ENCODE measurements at regions not wholly inside any gene's neighbourhood (a gene's known extent, or its start where the extent isn't known, plus 50 kb on each side); places are given as distances from the start of the nearest gene placed in this dataset.

DNA sequence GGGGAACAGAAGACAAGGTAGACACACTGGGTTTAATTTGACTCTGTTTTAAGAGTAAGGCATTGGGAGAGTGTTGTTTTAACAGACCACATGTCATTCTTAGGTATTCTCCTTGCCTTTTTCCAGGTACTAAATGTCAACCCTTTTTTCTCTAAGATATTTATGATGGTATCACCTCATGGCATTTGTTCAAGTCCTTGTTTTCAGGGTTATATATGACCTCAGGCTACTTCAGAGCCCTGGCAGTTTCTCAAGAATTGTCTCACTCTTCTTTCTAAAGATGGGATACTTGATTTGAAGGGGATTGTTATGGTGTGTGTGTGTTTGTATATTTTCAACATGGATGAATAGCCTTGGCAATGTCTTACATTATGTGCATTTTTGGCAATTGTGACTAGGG lies 131.1 kb upstream of the ACTBL2 start:
- no peak for DNase-seq (ENCODE audit: low read depth in 4 of 4, low spot score in 3 of 4)

DNA sequence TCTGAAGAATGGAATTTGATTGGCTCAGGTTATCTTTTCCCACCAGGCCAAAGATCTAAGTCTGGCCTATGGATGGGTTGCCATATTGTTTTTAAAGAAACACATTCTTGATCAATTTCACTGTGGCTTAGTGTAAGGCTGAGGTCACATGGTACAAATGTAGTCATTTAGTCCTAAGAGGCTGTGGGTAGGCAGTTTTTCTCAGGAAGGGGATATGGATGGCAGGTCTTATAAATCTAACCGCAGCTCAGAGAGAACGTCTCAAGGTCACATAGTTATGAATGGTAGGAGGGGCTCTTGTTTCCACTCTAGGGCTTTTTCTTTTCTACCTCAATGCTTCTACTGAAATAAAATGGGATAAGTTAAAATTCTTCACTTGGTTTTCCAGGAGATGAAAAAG lies 128.6 kb upstream of the ACTBL2 start:
- no peak for DNase-seq (ENCODE audit: low read depth in 4 of 4, low spot score in 3 of 4)

DNA sequence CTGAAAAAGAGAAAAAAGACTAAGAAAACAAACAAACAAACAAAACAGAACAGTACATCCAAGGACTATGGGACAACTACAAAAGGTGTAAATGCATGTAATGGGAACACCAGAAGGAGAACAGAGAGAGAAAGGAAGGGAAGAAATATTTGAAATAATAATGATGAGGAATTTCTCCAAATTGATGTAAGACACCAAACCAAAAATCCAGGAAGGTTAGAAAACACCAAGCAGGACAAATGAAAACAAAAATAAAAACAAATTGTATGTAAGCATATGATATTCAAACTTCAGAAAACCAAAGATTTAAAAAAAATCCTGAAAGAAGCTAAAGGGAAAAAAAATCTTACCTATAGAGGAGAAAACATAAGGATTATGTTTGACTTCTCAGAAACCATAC lies 125.9 kb upstream of the ACTBL2 start:
- DNase-seq (ENCODE audit: low read depth in 4 of 4, low spot score in 3 of 4), result no peak

DNA sequence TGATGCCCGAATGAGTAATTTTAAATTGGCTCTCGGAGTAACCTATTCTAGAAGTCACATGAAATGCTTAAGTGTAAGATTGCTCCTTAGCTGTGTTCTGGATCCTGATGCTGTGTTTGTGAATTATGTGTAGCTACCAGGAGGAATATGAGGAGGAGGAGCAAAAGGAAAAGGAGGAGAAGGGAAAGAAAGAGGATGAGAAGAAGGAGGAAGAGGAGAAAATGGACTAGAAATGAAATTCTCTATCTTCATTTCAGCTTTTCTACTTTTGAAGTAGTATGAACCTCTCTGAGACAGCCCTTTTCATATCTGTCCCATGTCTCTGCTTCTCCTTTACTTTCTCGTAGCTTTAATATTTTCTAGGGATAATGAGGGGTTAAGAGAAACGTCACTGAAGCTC lies 119.4 kb upstream of the ACTBL2 start:
- DNase-seq (ENCODE audit: low read depth in 4 of 4, low spot score in 3 of 4), result no peak

DNA sequence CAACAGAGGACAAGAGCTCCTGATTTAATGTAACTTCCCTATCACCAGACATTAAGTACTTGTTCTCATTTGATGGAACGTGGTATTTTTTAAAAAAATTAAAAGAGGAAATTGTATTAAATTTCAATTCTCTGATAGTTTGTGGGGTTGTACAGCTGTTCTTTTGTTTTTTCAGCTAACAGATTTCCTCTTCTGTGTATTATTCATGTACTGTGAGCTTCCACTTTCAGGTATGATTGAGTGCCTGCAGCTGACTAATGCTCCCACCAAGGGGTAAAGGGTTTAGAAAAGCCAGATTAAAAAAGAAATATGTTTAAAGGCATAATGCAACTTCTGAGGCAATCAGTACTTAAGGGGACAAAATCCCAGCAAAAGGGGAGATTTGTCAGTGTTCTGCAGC lies 117.7 kb upstream of the ACTBL2 start:
- no peak for DNase-seq (ENCODE audit: low read depth in 4 of 4, low spot score in 3 of 4)

DNA sequence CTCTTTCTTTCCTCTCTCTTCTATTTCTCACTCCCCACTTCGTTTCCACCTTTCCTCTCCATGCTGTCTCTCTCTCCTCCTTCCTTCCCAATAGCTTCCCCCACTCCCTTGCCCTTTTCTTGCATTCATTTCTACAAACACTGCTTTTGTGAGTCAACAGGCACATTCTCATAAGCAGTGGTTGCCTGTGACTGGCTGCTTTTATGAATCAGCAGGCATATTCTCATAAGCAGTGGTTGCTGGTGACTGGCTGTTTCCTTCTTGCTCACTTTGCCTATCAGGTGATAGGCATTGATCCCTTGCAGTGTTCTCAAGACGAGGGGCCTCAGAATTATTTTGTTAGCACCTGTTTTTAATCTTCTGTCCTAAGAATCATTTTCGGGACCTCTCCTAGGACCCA lies 116.1 kb upstream of the ACTBL2 start:
- DNase-seq (ENCODE audit: low read depth in 4 of 4, low spot score in 3 of 4), result no peak

DNA sequence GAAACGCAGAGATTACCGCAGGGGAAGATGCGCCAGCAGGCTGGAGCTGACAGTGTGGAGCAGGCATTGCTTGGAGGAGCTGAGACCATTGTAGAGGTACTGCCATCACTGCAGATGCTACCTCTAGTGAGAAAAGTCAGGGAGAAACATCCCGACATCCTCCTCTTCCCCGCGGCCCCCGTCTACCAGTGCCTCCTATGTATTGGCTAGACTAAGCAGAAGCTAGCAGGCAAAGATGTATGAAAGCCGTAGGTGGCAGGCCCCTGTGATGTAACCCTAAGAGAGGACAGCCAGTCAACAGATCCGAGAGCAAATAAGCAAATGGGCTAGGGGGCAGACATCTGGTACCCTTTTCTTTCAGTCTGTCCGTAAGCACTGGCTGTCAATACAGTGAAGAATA lies 115.5 kb upstream of the ACTBL2 start:
- DNase-seq (ENCODE audit: low read depth in 4 of 4, low spot score in 3 of 4), result no peak

DNA sequence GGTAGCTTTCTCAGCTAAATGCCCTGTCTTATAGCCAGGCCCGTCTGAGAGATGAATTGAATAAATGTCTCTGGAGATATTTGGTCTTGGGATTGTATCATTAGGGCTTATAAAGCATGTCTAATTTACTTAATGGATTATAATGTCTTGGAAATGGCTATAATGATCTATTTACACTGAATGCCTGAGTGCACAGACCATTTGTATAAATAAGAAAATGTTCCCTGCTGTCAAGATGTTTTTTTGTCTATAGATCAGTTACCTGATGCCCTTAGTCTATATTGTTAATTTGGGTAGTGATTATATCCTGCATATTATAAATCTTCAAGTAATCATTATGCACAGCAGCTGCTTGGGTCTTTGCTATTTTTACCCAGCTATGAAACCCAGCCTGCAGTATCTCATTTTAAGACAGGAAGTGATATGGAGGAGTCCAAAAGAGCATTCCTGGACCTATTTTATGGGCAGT lies 112.9 kb upstream of the ACTBL2 start:
- DNase-seq (ENCODE audit: low read depth in 4 of 4, low spot score in 3 of 4), result no peak

DNA sequence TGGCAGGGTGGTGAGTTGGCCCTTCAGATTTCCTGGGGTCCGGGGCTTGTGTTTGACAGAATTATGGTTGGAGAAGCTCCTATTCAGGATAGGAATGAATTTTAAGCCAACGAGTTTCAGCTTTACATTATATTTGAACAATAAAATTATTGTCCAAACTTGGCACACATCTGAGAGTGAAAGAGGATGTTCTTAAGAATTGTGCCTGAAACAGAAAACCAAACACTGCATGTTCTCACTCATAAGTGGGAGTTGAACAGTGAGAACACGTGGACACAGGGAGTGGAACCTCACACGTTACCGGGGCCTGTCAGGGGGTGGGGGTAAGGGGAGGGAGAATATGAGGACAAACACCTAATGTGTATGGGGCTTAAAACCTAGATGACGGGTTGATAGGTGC lies 111.8 kb upstream of the ACTBL2 start:
- DNase-seq (ENCODE audit: low read depth in 4 of 4, low spot score in 3 of 4), result no peak

DNA sequence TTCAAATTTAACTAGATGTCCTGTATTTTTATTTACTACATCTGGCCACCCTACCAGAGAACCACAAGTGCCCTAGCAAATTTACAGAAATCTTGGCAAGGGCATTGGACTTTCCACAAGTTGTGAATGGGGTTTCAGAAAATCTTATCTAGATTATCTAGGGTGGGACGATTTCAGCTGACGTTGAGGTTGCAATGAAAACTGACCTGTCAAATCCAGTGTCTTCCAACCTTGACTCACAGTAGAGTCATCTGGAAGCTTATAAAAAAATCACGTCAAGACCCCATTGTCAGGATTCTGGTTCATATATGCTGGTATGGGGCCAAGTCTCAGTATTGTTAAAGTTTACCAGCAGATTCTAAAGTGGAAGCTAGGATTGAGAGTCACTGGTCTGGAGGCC lies 109.6 kb upstream of the ACTBL2 start:
- DNase-seq (ENCODE audit: low read depth in 4 of 4, low spot score in 3 of 4), result no peak

DNA sequence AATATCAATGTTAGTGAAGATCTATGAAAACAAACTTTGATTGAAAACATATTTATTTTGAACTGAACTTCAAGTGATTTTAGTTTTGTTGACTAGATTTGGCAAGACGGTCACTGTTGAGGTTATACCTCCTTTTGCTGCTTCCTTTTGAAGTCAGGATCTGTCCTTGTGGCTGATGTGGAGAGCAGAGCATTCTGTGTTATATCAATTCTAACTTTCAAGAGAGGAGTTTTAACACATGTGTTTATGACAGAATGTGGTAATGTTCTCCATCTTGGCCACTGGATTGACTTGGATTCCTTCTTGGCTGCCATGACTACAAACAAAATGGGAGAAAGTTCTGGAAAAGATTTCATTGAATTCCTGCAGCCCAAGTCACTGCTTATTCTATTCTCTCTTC lies 104.0 kb upstream of the ACTBL2 start:
- no peak for DNase-seq (ENCODE audit: low read depth in 4 of 4, low spot score in 3 of 4)

DNA sequence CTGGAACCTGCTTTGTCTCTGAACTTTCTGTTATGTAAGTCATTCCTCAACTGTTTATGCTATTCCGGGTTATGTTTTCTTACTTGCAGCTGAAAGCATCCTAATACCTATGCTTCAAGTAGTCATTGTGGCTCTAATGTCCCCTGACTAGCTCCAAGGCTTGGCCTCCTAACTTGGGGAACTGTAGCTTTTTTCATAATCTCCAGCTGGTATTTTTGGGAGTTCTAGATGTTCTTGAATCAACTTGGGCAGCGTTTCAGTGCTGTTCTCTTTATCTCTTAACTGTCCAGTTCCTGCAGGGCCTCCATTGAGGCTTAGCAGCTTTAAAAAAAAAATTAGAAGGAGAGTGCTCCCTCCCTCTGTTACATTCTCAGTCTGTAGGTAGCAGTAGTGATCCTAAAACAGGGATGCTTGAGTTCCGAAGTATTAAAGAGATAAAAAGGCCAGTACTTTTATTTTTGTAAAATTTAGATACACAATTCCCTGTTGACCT lies 100.0 kb upstream of the ACTBL2 start:
- DNase-seq (ENCODE audit: low read depth in 4 of 4, low spot score in 3 of 4), result no peak

DNA sequence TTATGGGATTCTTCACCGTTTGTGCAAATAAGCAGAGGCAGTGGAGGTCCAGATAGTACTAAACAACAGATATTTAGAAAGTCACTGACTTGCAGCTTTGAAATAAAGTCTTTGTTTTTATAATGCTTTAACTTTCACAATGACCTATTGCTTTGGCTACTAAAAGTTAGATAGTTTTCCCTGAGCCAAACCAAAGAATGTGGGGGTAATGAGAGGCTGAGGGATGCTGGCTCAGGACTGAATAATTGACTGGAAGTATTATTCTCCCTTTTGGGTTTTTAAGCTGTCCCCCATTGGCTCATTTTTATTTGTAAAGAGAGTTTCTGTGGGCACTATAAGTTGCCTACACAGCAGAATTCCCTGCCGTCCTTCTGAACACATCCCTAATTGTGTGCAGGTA lies 99.2 kb upstream of the ACTBL2 start:
- no peak for DNase-seq (ENCODE audit: low read depth in 4 of 4, low spot score in 3 of 4)

DNA sequence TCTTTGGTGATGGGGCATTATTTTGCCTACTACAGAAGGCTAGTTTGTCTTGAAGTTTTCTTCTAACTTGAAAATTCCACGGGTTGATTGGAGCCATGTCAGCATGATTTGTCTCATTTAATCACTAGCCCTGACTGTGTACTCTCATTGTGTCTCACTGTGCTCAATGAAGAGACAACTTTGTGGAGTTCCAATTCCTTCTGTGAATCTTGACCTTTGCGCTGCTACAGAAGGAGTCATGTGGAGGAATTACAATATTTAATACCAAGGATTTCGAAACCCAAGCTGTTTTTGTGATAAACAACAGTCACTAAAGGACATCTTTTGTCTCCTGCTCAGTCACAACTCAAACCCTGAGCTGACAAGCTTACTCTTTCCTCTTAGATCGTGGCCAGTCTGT lies 98.6 kb upstream of the ACTBL2 start:
- DNase-seq (ENCODE audit: low read depth in 4 of 4, low spot score in 3 of 4), result no peak

DNA sequence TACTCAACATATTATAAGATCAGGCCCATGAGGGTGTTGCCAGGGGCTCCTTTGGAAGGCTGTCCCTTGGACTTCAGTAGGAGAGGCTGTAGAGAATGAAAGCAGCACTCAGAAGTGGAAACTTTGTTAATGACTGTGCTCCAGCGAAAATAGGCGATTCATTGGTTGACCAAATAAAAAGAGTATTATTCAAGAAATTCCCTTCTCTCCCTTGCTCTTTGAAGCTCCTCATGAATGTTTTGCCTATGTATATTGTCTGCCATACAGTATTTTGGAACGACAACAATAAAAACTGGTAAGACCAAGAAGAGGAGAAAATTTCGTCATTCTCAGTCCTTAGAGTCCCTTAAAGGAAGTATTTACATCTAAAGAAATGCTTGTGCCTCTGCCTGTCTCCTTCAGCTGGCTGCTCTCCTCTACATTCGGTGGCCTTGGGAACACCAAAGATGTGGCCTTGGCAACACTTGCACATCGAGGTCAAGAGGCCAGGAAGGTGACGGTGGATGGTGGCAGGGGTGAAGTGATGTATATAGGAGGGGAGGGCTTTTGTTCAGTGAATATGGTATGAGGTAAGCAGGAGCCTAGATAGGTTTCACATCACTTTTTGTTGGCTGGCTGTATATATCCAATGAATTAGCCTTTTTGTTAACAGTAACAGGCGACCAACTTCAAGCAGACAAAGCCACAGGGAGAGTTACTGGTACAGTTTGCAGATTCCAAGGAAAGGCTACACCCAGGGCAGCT lies 95.0 kb upstream of the ACTBL2 start:
- no peak for DNase-seq (ENCODE audit: low read depth in 4 of 4, low spot score in 3 of 4)

DNA sequence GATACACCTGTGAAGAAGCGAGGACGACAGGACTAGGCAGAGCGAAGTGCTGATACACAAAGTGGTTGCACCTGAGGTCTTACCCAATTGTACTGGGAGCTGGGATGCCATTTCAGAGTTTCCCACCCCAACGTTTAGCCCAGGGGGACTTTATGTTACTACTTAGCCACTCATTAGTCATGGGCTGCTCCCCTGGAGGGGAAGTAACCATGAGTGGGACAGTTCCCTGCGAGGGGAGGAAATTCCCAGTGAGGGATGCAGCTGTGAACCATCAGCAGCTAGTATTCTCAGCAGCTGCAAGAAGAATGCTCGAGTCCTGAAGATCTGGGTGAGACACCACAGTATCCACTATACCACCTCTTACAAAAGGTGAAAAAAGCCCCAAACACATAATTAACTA lies 93.7 kb upstream of the ACTBL2 start:
- no peak for DNase-seq (ENCODE audit: low read depth in 4 of 4, low spot score in 3 of 4)

DNA sequence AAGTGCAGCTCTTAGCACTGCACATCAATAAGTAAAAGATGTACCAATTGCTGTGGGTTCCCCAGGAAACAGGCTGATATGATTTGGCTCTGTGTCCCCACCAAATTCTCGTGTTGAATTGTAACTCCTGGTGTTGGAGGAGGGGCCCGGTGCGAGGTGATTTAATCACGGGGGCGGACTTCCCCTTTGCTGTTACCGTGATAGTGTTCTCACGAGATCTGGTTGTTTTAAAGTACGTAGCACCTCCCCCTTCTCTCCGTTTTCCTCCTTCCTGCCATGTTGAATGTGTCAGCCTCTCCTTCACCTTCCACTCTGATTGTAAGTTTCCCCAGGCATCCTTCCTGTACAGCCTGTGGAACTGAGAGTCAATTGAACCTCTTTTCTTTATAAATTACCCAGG lies 93.2 kb upstream of the ACTBL2 start:
- DNase-seq (ENCODE audit: low read depth in 4 of 4, low spot score in 3 of 4), result no peak

DNA sequence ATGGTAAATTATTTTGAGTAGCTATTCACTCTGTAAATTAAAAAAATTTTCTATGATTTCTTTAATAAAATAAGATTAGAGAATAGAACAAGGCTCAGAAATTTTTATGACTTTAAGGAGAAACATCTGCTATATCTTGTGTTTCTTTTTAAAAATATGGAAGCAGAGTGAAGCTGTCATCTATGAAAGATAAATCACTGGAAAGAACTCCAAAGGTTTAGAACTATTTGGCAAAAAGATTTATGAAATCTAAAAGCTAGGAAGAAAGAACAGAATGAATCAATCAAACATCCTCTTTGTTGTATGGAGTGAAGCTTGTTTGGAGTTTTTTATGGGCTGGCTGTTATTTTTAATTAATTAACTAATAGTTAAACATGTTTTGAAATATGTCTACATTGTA lies 89.8 kb upstream of the ACTBL2 start:
- peak in 1 of 4 donors; percentile 51 for DNase-seq (ENCODE audit: low read depth in 4 of 4, low spot score in 3 of 4)

DNA sequence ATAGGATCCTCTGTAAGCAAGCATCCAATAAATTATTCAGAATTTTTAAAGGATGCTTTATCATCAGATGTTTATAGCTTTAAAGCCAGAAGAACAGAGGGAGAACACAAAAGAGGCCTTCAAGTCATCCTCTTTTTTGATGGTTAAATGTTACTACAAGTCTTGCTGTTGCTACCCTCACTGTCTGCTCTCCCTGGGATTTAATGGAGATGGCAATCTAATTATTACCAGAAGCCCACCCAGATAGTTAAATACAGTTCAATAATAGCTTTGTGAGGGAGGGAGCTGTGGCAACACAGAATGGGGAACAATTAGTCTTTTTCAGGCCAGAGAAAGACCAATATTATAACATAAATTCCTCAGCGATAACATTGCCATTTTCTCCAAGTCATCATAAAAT lies 87.0 kb upstream of the ACTBL2 start:
- DNase-seq (ENCODE audit: low read depth in 4 of 4, low spot score in 3 of 4), result no peak

DNA sequence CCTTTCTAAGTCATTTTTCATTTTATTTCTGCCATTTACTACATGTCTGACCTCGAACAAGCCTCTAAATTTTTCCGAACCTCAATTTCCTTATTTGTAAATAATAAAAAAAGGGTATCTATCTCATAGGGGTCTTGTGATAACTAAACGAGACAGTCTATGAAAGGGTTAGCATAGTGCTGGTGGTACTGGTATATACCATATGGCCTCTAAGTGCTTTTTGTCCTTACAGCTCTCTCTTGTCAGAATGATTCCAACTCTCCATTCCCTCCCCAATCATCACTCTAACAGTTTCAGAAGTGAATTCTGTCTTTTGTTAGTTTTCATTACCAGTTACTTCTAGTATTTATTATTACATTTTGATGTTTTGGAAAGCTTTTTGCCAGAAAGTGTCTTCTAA lies 85.5 kb upstream of the ACTBL2 start:
- no peak for DNase-seq (ENCODE audit: low read depth in 4 of 4, low spot score in 3 of 4)

DNA sequence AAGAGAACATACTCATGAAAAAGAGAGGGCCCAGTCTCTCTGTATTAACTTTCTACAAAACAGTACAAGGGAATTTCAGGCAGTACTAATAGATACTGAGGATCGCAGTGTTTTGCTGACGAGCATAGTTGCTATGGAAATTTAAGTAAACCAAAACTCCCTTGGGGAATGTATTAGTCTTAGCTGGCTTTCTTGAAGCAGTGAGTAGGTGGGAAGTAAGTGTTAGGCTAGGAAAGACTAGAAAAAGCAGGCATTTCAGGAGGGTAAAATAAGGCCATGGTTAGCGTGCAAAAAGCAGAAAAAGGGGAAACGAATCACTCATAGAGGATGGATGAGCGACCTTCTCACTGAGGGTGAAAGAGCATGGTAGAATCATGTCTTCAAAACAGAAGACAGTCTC lies 84.3 kb upstream of the ACTBL2 start:
- no peak for DNase-seq (ENCODE audit: low read depth in 4 of 4, low spot score in 3 of 4)

DNA sequence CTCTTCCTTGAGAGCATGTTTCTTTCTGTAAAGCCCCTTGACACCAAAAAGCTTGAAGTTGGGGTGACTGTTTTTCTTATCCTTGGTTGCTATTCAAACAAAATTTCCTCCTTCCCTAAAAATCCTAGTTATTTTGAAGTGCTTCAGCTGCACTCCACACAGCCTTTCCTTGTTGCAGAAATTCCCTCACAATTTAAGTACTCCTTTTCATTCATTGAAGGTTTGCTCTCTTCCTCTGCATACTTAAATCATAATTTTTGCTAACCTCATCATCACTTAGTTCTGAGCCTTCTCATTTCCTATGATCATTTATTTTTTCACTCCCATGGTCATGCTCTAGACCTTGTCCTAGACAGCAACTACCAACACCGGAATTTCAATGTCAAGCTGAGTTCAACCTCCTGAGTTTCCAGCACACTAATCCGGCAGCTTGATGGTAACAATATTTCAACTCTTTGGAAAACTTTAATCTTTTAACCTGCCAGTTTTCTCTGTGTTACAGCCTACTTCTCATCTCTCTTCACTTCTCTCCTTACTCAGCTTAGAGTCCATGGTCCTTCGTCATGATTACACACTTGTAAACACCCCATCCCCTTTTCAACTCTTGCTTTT lies 78.7 kb upstream of the ACTBL2 start:
- peak in 1 of 4 donors; percentile 31 for DNase-seq (ENCODE audit: low read depth in 4 of 4, low spot score in 3 of 4)
